ENCODE measurements at regions not wholly inside any gene's neighbourhood (a gene's known extent, or its start where the extent isn't known, plus 50 kb on each side); places are given as distances from the start of the nearest gene placed in this dataset.
"Not testable (repeated sequence)": the region's sequence is repeated elsewhere in the genome, so short reads cannot be mapped to it uniquely, and the experiment has no call there.

DNA sequence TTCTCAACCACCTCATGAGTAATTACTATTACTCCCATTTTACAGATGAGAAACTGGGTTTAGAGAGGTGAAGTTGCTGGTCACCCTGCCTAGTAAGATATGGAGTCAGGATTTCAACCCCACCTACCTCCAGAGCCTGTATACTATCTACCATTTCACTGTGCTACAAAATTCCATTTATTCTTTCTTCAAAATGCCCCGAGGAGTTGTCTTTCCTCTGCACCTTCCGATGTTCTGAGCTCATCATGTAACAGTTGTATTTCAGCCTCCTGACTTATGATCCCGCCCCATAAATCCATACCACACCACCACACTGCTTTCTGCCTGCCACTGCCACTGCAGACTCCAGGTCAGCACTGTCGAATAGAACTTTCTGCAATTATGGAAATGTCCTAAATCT, 71.3 kb upstream of the SLC25A36 start:
- DNase-seq (ENCODE audit: low spot score) = no peak

- DNase-seq (ENCODE audit: low spot score) = no peak
Observed at GRCh38 chr3:140871022-140871421, 70.6 kb upstream of the SLC25A36 start.

- DNase-seq (ENCODE audit: low spot score) = not testable (repeated sequence)
Observed at GRCh38 chr3:140872165-140872564, 69.5 kb upstream of the SLC25A36 start.

- no peak for DNase-seq (ENCODE audit: low spot score)
Observed at GRCh38 chr3:140883428-140884040, 58.1 kb upstream of the SLC25A36 start.

DNA sequence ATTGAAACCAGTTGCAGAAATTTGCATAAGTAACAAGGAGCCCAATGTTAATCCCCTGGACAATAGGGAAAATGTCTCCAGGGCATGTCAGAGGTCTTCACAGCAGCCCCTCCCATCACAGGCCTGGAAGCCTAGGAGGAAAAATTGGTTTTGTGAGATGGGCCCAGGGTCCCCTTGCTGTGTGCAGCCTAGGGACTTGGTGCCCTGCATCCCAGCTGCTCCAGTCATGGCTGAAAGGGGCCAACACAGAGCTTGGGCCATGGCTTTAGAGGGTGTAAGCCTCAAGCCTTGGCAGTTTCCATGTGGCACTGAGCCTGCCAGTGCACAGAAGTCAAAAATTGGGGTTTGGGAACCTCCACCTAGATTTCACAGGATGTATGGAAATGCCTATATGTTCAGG, 55.9 kb upstream of the SLC25A36 start:
- DNase-seq (ENCODE audit: low spot score) = not testable (repeated sequence)

Data from HuH-7 (cell line).